ENCODE measurements at regions not wholly inside any gene's neighbourhood (a gene's known extent, or its start where the extent isn't known, plus 50 kb on each side); places are given as distances from the start of the nearest gene placed in this dataset.

DNA sequence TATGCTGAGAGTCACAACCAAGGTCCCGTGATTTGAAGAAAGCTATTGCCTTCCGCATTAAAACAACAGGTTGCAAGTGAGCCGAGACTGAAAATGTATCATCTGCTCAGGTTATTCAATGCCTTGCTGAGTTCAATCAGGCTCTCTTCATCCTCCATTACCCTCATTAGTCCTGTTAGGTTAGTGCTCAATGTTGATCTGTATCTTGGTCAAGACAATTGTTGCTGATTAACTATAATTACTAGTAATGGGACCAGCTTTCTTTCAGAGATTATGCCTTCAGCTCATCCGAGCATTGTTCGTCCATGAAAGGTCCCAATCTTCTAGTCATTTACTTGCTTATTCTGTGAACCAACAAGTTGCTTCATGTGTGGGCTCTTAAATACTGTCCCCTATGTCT is 534.6 kb upstream of the FAM241A start:
- POLR2A ChIA-PET: no interaction called here
- Histone ChIP-seq H3K9me3 (ENCODE audit: low read length) (no peaks in the 10 kb centered on the region), H3K4me2 (ENCODE audit: low read length) (no peak overlapping the region), H2AFZ (ENCODE audit: low read length) (no peak overlapping the region), H3K79me2 (ENCODE audit: insufficient read depth, low read depth, low read length) (no peaks in the 10 kb centered on the region), H3K27ac (ENCODE audit: low read depth, low read length, poor library complexity, severe bottlenecking) (no peak overlapping the region), H3K36me3 (ENCODE audit: insufficient read depth, low read length) (no peaks in the 10 kb centered on the region), H4K20me1 (ENCODE audit: insufficient read depth, low read length) (no peaks in the 10 kb centered on the region), H3K4me1 (ENCODE audit: insufficient read depth, low read length, poor library complexity, severe bottlenecking) (no peaks in the 10 kb centered on the region), H3K4me3 (ENCODE audit: low read depth, low read length, poor library complexity, severe bottlenecking) (no peak overlapping the region), H3K9me2 (ENCODE audit: insufficient read depth, low read length) (no peaks in the 10 kb centered on the region)
- TF ChIP-seq, protein P1, sequence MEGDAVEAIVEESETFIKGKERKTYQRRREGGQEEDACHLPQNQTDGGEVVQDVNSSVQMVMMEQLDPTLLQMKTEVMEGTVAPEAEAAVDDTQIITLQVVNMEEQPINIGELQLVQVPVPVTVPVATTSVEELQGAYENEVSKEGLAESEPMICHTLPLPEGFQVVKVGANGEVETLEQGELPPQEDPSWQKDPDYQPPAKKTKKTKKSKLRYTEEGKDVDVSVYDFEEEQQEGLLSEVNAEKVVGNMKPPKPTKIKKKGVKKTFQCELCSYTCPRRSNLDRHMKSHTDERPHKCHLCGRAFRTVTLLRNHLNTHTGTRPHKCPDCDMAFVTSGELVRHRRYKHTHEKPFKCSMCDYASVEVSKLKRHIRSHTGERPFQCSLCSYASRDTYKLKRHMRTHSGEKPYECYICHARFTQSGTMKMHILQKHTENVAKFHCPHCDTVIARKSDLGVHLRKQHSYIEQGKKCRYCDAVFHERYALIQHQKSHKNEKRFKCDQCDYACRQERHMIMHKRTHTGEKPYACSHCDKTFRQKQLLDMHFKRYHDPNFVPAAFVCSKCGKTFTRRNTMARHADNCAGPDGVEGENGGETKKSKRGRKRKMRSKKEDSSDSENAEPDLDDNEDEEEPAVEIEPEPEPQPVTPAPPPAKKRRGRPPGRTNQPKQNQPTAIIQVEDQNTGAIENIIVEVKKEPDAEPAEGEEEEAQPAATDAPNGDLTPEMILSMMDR (conservative IDR thresholded peaks at IDR 0.05; ENCODE audit: low read length): no peak
- no peak for TF ChIP-seq EZH2phosphoT487 (IDR thresholded peaks at IDR 0.05; ENCODE audit: borderline replicate concordance, low read depth, low read length)
- intact Hi-C loops (cut with micrococcal nuclease; ENCODE audit: unreplicated experiment): no loop called here
- CTCF ChIA-PET (ENCODE audit: unreplicated experiment): no interaction called here
- BruUV-seq (replicated peaks): no TSS peak
- DNase-seq (ENCODE audit: low spot score): no peak

DNA sequence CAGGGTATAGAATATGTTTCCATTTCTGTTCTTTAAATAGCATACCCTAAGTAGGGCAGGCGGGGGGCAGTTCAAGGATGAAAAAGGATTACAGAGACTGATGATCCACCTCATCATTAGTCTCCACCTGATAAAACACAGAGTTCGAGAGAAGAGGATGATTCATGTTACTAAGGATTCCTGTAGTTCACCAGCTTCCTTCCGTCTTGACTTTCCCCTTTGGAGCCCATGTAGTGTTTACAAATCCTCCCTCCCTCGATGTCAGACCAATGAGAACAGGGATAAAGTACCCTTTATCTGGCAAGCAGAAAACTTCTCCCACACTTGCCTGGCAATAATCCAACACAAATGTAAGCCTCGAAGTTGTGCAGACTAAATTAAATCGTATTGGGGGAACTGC is 526.3 kb upstream of the FAM241A start:
- POLR2A ChIA-PET: no interaction called here
- CTCF ChIA-PET (ENCODE audit: unreplicated experiment): no interaction called here

DNA sequence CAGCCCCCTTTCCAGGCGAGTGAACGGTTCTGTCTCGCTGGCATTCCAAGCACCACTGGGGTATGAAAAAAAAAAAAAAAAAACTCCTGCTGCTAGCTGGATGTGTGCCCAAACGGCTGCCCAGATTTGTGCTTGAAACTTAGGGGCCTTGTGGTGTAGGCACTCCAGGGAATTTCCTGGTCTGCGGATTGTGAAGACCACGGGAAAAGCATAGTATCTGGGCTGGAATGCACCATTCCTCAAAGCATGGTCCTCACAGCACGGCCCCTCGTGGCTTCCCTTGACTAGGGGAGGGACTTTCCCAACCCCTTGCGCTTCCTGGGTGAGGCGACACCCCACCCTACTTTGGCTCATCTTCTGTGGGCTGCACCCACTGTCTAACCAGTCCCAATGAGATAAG is 516.8 kb upstream of the FAM241A start:
- Histone ChIP-seq H3K36me3 (ENCODE audit: insufficient read depth, low read length) (no peaks in the 10 kb centered on the region), H3K4me1 (ENCODE audit: insufficient read depth, low read length, poor library complexity, severe bottlenecking) (no peaks in the 10 kb centered on the region), H3K4me3 (ENCODE audit: low read depth, low read length, poor library complexity, severe bottlenecking) (no peak overlapping the region), H3K79me2 (ENCODE audit: insufficient read depth, low read depth, low read length) (no peaks in the 10 kb centered on the region), H3K9me3 (ENCODE audit: low read length) (no peaks in the 10 kb centered on the region), H3K4me2 (ENCODE audit: low read length) (no peak overlapping the region), H4K20me1 (ENCODE audit: insufficient read depth, low read length) (no peaks in the 10 kb centered on the region), H3K9me2 (ENCODE audit: insufficient read depth, low read length) (no peaks in the 10 kb centered on the region), H2AFZ (ENCODE audit: low read length) (no peak overlapping the region), H3K27ac (ENCODE audit: low read depth, low read length, poor library complexity, severe bottlenecking) (no peak overlapping the region)
- ChIA-PET POLR2A (no interaction called here), CTCF (ENCODE audit: unreplicated experiment) (no interaction called here)
- TF ChIP-seq, protein P1 (conservative IDR thresholded peaks at IDR 0.05; ENCODE audit: low read length): no peak
- TF ChIP-seq EZH2phosphoT487 (IDR thresholded peaks at IDR 0.05; ENCODE audit: borderline replicate concordance, low read depth, low read length): no peak
- no peak for DNase-seq (ENCODE audit: low spot score)
- intact Hi-C loops (cut with micrococcal nuclease; ENCODE audit: unreplicated experiment): no loop called here
- no TSS peak for BruUV-seq (replicated peaks)

More for the DNA sequence above, 526.3 kb upstream of the FAM241A start:
- DNase-seq (ENCODE audit: low spot score): no peak
- H2AFZ ChIP-seq (ENCODE audit: low read length): no peak overlapping the region
- intact Hi-C loops (cut with micrococcal nuclease; ENCODE audit: unreplicated experiment): no loop called here
- no peaks in the 10 kb centered on the region for H3K36me3 ChIP-seq (ENCODE audit: insufficient read depth, low read length)
- BruUV-seq (replicated peaks): no TSS peak
- no peaks in the 10 kb centered on the region for H3K9me3 ChIP-seq (ENCODE audit: low read length)
- no peak overlapping the region for H3K27ac ChIP-seq (ENCODE audit: low read depth, low read length, poor library complexity, severe bottlenecking)
- no peak overlapping the region for H3K4me2 ChIP-seq (ENCODE audit: low read length)
- TF ChIP-seq EZH2phosphoT487 (IDR thresholded peaks at IDR 0.05; ENCODE audit: borderline replicate concordance, low read depth, low read length): no peak
- TF ChIP-seq, protein P1 (conservative IDR thresholded peaks at IDR 0.05; ENCODE audit: low read length): no peak
- H3K79me2 ChIP-seq (ENCODE audit: insufficient read depth, low read depth, low read length): no peaks in the 10 kb centered on the region
- H3K4me1 ChIP-seq (ENCODE audit: insufficient read depth, low read length, poor library complexity, severe bottlenecking): no peaks in the 10 kb centered on the region
- H3K9me2 ChIP-seq (ENCODE audit: insufficient read depth, low read length): no peaks in the 10 kb centered on the region
- H4K20me1 ChIP-seq (ENCODE audit: insufficient read depth, low read length): no peaks in the 10 kb centered on the region
- no peak overlapping the region for H3K4me3 ChIP-seq (ENCODE audit: low read depth, low read length, poor library complexity, severe bottlenecking)

All from OCI-LY7 (cell line).